ENCODE measurements at regions not wholly inside any gene's neighbourhood (a gene's known extent, or its start where the extent isn't known, plus 50 kb on each side); places are given as distances from the start of the nearest gene placed in this dataset.
A peak's percentile ranks its signal among the peaks of the same experiment; 100 is the strongest.

DNA sequence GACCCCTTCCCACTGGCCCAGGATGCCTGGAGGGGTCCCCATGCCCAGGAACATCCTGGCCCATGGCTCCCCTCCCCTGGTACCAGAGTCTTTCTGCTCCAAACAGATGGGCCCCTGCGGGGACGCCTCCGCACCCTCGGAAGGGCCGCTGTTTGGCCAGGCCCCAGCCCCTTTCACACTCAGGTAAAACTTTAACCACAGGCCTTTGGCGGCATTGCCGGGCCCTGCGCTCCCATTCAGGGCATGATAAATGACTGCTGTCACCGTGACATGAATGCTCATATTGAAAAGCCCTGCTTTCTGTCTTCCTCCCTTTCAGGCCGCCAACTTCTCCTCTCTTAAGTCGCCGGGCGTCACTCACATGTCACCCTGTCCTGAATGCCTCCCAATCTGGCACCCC, 141.5 kb upstream of the TOP1 start (continued):
- TF ChIP-seq ZNF432 (CRISPR knock-in tag; IDR thresholded peaks at IDR 0.05; ENCODE audit: borderline replicate concordance) (no peak), YY1 (IDR thresholded peaks at IDR 0.05; ENCODE audit: insufficient read depth, insufficient replicate concordance, low read depth, low read length) (no peak), ZNF556 (CRISPR knock-in tag; IDR thresholded peaks at IDR 0.05; ENCODE audit: borderline replicate concordance) (no peak; the same call in 1 of the 2 replicates), GLI4 (CRISPR knock-in tag; IDR thresholded peaks at IDR 0.05; ENCODE audit: borderline replicate concordance) (no peak), KAT8 (CRISPR knock-in tag; IDR thresholded peaks at IDR 0.05) (0 out of 2 replicates have a peak, but pooled peaks have one; percentile 20), PITX1 (CRISPR knock-in tag; IDR thresholded peaks at IDR 0.05) (peak; percentile 25; the same call in 1 of the 2 replicates), CBX1 (IDR thresholded peaks at IDR 0.05; ENCODE audit: low read depth) (no peak), AGO2 (optimal IDR thresholded peaks at IDR 0.05; ENCODE audit: low read depth, low read length) (no peak), RORA (CRISPR knock-in tag; IDR thresholded peaks at IDR 0.05) (no peak), GATAD1 (CRISPR knock-in tag; IDR thresholded peaks at IDR 0.05) (no peak), ZNF547 (CRISPR knock-in tag; IDR thresholded peaks at IDR 0.05) (no peak), NFIC (IDR thresholded peaks at IDR 0.05; ENCODE audit: low read length) (no peak)
- TF ChIP-seq, protein P1, sequence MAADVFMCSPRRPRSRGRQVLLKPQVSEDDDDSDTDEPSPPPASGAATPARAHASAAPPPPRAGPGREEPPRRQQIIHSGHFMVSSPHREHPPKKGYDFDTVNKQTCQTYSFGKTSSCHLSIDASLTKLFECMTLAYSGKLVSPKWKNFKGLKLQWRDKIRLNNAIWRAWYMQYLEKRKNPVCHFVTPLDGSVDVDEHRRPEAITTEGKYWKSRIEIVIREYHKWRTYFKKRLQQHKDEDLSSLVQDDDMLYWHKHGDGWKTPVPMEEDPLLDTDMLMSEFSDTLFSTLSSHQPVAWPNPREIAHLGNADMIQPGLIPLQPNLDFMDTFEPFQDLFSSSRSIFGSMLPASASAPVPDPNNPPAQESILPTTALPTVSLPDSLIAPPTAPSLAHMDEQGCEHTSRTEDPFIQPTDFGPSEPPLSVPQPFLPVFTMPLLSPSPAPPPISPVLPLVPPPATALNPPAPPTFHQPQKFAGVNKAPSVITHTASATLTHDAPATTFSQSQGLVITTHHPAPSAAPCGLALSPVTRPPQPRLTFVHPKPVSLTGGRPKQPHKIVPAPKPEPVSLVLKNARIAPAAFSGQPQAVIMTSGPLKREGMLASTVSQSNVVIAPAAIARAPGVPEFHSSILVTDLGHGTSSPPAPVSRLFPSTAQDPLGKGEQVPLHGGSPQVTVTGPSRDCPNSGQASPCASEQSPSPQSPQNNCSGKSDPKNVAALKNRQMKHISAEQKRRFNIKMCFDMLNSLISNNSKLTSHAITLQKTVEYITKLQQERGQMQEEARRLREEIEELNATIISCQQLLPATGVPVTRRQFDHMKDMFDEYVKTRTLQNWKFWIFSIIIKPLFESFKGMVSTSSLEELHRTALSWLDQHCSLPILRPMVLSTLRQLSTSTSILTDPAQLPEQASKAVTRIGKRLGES (CRISPR knock-in tag; IDR thresholded peaks at IDR 0.05; ENCODE audit: borderline replicate concordance): no peak
- TF ChIP-seq, protein P2, sequence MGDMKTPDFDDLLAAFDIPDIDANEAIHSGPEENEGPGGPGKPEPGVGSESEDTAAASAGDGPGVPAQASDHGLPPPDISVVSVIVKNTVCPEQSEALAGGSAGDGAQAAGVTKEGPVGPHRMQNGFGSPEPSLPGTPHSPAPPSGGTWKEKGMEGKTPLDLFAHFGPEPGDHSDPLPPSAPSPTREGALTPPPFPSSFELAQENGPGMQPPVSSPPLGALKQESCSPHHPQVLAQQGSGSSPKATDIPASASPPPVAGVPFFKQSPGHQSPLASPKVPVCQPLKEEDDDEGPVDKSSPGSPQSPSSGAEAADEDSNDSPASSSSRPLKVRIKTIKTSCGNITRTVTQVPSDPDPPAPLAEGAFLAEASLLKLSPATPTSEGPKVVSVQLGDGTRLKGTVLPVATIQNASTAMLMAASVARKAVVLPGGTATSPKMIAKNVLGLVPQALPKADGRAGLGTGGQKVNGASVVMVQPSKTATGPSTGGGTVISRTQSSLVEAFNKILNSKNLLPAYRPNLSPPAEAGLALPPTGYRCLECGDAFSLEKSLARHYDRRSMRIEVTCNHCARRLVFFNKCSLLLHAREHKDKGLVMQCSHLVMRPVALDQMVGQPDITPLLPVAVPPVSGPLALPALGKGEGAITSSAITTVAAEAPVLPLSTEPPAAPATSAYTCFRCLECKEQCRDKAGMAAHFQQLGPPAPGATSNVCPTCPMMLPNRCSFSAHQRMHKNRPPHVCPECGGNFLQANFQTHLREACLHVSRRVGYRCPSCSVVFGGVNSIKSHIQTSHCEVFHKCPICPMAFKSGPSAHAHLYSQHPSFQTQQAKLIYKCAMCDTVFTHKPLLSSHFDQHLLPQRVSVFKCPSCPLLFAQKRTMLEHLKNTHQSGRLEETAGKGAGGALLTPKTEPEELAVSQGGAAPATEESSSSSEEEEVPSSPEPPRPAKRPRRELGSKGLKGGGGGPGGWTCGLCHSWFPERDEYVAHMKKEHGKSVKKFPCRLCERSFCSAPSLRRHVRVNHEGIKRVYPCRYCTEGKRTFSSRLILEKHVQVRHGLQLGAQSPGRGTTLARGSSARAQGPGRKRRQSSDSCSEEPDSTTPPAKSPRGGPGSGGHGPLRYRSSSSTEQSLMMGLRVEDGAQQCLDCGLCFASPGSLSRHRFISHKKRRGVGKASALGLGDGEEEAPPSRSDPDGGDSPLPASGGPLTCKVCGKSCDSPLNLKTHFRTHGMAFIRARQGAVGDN (CRISPR knock-in tag; IDR thresholded peaks at IDR 0.05): peak; percentile 62
- TF ChIP-seq, protein P3, sequence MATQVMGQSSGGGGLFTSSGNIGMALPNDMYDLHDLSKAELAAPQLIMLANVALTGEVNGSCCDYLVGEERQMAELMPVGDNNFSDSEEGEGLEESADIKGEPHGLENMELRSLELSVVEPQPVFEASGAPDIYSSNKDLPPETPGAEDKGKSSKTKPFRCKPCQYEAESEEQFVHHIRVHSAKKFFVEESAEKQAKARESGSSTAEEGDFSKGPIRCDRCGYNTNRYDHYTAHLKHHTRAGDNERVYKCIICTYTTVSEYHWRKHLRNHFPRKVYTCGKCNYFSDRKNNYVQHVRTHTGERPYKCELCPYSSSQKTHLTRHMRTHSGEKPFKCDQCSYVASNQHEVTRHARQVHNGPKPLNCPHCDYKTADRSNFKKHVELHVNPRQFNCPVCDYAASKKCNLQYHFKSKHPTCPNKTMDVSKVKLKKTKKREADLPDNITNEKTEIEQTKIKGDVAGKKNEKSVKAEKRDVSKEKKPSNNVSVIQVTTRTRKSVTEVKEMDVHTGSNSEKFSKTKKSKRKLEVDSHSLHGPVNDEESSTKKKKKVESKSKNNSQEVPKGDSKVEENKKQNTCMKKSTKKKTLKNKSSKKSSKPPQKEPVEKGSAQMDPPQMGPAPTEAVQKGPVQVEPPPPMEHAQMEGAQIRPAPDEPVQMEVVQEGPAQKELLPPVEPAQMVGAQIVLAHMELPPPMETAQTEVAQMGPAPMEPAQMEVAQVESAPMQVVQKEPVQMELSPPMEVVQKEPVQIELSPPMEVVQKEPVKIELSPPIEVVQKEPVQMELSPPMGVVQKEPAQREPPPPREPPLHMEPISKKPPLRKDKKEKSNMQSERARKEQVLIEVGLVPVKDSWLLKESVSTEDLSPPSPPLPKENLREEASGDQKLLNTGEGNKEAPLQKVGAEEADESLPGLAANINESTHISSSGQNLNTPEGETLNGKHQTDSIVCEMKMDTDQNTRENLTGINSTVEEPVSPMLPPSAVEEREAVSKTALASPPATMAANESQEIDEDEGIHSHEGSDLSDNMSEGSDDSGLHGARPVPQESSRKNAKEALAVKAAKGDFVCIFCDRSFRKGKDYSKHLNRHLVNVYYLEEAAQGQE (IDR thresholded peaks at IDR 0.05; ENCODE audit: borderline replicate concordance in 1 of 2, low read depth in 1 of 2, low read length in 2 of 2): no peak
